SK-N-SH treated with all-trans-retinoic acid at 6 μM for 48 hours (cell line): ENCODE measurements at regions not wholly inside any gene's neighbourhood (a gene's known extent, or its start where the extent isn't known, plus 50 kb on each side); places are given as distances from the start of the nearest gene placed in this dataset.

ENCODE experiments used
- ARNTL ChIP-seq: fragments of 450-650 bp; formaldehyde crosslinking; IDR thresholded peaks from 2 replicates; pipeline ENCODE4 v1.5.0; 2020; ENCODE audit warnings: low read depth, mild to moderate bottlenecking, moderate library complexity, borderline replicate concordance
- RARB ChIP-seq: fragments of 250-450 bp; sonication (Bioruptor Pico); IDR thresholded peaks from 2 replicates; pipeline ENCODE4 v1.8.0; 2021; ENCODE audit warnings: mild to moderate bottlenecking, moderate library complexity
- SNAI2 ChIP-seq: fragments of 250-450 bp; sonication (Bioruptor Pico); IDR thresholded peaks from 2 replicates; pipeline ENCODE4 v1.5.0; 2020; ENCODE audit warnings: mild to moderate bottlenecking, moderate library complexity
- TOX ChIP-seq: fragments of 250-450 bp; sonication (Bioruptor Pico); IDR thresholded peaks from 2 replicates; pipeline ENCODE4 v1.8.0; 2021; ENCODE audit warnings: mild to moderate bottlenecking, moderate library complexity, borderline replicate concordance
- ZC3H10 ChIP-seq: fragments of 250-450 bp; sonication (Bioruptor Pico); IDR thresholded peaks from 2 replicates; pipeline ENCODE4 v1.5.1; 2021; ENCODE audit warnings: mild to moderate bottlenecking, moderate library complexity
- ZFP3 ChIP-seq: fragments of 250-450 bp; sonication (Bioruptor Pico); IDR thresholded peaks from 2 replicates; pipeline ENCODE4 v1.5.0; 2020; ENCODE audit warnings: mild to moderate bottlenecking, moderate library complexity
- ZFP30 ChIP-seq: fragments of 450-650 bp; formaldehyde crosslinking; IDR thresholded peaks from 2 replicates; pipeline ENCODE4 v1.5.0; 2022; ENCODE audit warnings: mild to moderate bottlenecking, moderate library complexity
- TF ChIP-seq, protein P1 (sequence below): fragments of 250-450 bp; sonication (Bioruptor Pico); IDR thresholded peaks from 2 replicates; pipeline ENCODE4 v1.8.0; 2020; ENCODE audit warnings: mild to moderate bottlenecking, moderate library complexity, borderline replicate concordance
- TF ChIP-seq, protein P2 (sequence below): fragments of 250-450 bp; sonication (Bioruptor Pico); IDR thresholded peaks from 2 replicates; pipeline ENCODE4 v1.5.1; 2021; ENCODE audit warnings: mild to moderate bottlenecking, moderate library complexity

DNA sequence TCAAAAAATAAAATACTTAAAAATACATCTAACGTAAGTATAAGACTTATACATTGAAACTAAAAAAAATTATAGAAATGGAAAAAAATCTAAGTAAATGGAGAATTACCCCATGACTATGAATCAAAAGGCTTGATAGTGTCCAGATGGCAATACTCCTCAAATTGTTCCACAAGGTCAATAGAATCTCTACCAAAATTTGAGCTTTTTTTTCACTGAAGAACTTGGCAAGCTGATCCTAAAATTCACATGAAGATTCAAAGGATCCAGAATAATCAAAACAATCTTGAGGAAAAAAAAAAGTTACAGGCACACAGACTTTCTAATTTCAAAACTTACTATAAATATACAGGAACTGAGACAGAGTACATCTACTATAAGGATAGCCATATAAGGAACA, 448.4 kb upstream of the CDH11 start:
- TF ChIP-seq ARNTL (CRISPR knock-in tag) = no peak
- no peak for TF ChIP-seq SNAI2 (CRISPR knock-in tag)
- TF ChIP-seq, protein P1, sequence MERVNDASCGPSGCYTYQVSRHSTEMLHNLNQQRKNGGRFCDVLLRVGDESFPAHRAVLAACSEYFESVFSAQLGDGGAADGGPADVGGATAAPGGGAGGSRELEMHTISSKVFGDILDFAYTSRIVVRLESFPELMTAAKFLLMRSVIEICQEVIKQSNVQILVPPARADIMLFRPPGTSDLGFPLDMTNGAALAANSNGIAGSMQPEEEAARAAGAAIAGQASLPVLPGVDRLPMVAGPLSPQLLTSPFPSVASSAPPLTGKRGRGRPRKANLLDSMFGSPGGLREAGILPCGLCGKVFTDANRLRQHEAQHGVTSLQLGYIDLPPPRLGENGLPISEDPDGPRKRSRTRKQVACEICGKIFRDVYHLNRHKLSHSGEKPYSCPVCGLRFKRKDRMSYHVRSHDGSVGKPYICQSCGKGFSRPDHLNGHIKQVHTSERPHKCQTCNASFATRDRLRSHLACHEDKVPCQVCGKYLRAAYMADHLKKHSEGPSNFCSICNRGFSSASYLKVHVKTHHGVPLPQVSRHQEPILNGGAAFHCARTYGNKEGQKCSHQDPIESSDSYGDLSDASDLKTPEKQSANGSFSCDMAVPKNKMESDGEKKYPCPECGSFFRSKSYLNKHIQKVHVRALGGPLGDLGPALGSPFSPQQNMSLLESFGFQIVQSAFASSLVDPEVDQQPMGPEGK (CRISPR knock-in tag) = no peak
- no peak for TF ChIP-seq ZFP3
- TF ChIP-seq ZFP30 (CRISPR knock-in tag) = no peak
- TF ChIP-seq, protein P2, sequence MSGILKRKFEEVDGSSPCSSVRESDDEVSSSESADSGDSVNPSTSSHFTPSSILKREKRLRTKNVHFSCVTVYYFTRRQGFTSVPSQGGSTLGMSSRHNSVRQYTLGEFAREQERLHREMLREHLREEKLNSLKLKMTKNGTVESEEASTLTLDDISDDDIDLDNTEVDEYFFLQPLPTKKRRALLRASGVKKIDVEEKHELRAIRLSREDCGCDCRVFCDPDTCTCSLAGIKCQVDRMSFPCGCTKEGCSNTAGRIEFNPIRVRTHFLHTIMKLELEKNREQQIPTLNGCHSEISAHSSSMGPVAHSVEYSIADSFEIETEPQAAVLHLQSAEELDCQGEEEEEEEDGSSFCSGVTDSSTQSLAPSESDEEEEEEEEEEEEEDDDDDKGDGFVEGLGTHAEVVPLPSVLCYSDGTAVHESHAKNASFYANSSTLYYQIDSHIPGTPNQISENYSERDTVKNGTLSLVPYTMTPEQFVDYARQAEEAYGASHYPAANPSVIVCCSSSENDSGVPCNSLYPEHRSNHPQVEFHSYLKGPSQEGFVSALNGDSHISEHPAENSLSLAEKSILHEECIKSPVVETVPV = no peak
- TF ChIP-seq RARB (CRISPR knock-in tag) = no peak
- no peak for TF ChIP-seq ZC3H10 (CRISPR knock-in tag)
- TF ChIP-seq TOX (CRISPR knock-in tag) = no peak
